MCF 10A (cell line): ENCODE measurements at regions not wholly inside any gene's neighbourhood (a gene's known extent, or its start where the extent isn't known, plus 50 kb on each side); places are given as distances from the start of the nearest gene placed in this dataset.
A peak's percentile ranks its signal among the peaks of the same experiment; 100 is the strongest.

Source experiments
- BruUV-seq: library from RNA; stranded (reverse); fragments of 400-500 nt; replicated peaks from 2 replicates; lab custom pipeline; 2021; lab: Mats Ljungman, UMichigan
- CTCF ChIA-PET: fragments of 300-600 bp; sonication (Branson Sonifier 250); formaldehyde crosslinking; extraction: SDS; loops from one replicate; lab custom pipeline; 2021; ENCODE audit warnings: antibody characterized with exemption, inconsistent platforms; lab: Yijun Ruan, JAX
- POLR2A ChIA-PET: fragments of 300-600, 350-650 bp; sonication (Branson Sonifier 250); formaldehyde crosslinking; extraction: SDS; loops from one replicate; lab custom pipeline; 2020; ENCODE audit warnings: antibody characterized with exemption, inconsistent platforms; lab: Yijun Ruan, JAX
- DNase-seq: peaks from one replicate; pipeline ENCODE4 v3.0.0-alpha.2; 2018; ENCODE audit not compliant: unreplicated experiment
- H3K27ac Mint-ChIP-seq: one replicate; pipeline ENCODE4 v1.8.0; 2022; ENCODE audit warnings: mild to moderate bottlenecking, low read depth, mixed read lengths; ENCODE audit not compliant: unreplicated experiment
- H3K27me3 Mint-ChIP-seq: one replicate; pipeline ENCODE4 v1.8.0; 2022; ENCODE audit warnings: mixed read lengths; ENCODE audit not compliant: insufficient read depth, unreplicated experiment
- H3K36me3 Mint-ChIP-seq: one replicate; pipeline ENCODE4 v1.8.0; 2022; ENCODE audit warnings: mild to moderate bottlenecking, moderate library complexity, mixed read lengths; ENCODE audit not compliant: insufficient read depth, unreplicated experiment
- H3K4me1 Mint-ChIP-seq: one replicate; pipeline ENCODE4 v1.8.0; 2022; ENCODE audit warnings: mixed read lengths; ENCODE audit not compliant: insufficient read depth, unreplicated experiment
- H3K4me3 Mint-ChIP-seq: one replicate; pipeline ENCODE4 v1.8.0; 2022; ENCODE audit warnings: mild to moderate bottlenecking, moderate library complexity, mixed read lengths; ENCODE audit not compliant: unreplicated experiment
- H3K9me3 Mint-ChIP-seq: one replicate; pipeline ENCODE4 v1.8.0; 2022; ENCODE audit warnings: mixed read lengths; ENCODE audit not compliant: unreplicated experiment
- intact Hi-C: fragments of 100-400 bp; cut with micrococcal nuclease; formaldehyde crosslinking; loops from 2 replicates; pipeline ENCODE4 v1.14.1; 2022
- TF ChIP-seq, protein P1 (sequence below): fragments of 200-600 bp; IDR thresholded peaks from one replicate; pipeline ENCODE4 v1.8.0; 2022; ENCODE audit warnings: antibody characterized with exemption, mild to moderate bottlenecking; ENCODE audit not compliant: unreplicated experiment

DNA sequence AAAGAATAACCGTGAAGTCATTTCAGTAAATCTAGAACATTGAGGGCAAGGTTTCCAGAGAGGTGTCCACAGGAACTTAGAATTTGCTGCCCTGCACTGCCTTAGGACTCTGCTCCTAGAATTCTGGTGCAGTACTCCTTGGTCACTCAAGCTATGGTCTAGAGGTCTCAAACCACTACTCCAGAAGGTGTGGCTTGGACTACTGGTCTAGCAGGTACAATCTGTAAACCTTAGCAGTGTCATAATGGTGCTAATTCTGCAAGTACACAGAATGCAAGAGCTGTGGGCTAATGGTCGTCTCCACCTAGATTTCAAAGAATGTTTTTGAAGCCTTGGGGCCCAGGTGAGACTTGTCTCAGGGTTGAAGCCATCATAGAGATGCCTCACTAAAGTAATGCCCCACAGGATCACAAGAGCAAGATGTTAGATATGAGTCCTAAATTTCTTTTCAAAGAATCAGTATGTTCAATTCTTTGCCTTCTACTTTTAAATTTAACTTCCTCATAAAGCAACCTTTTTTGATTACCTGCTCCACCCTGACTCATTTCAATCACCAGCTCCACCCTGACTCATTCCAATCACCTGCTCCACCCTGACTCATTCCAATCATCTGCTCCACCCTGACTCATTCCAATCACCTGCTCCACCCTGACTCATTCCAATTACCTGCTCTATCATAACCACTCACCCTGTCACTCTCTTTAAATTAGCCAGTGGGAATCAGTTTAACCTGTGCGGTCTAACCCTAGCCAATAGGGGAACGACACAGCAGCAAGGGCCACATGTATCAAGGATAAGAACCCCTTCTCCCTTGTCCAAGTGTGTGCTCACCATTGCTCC is 1111.8 kb upstream of the ACO1 start:
- intact Hi-C loops, result loop anchor here (10.0 kb wide), 1 partner anchor 88 kb away; no protein-coding TSS in a partner anchor
- ChIA-PET POLR2A (interaction anchor here (0.6 to 1.4 kb wide), 5 partner anchors 49 to 1148 kb away, joined by 3 to 5 read pairs (median 3); no protein-coding TSS in a partner anchor), CTCF (interaction anchor here (0.7 kb wide), 1 partner anchor 269 kb away, joined by 3 read pairs; no protein-coding TSS in a partner anchor)
- H3K4me3 Mint-ChIP-seq, result no peak overlapping the region
- TF ChIP-seq, protein P1, sequence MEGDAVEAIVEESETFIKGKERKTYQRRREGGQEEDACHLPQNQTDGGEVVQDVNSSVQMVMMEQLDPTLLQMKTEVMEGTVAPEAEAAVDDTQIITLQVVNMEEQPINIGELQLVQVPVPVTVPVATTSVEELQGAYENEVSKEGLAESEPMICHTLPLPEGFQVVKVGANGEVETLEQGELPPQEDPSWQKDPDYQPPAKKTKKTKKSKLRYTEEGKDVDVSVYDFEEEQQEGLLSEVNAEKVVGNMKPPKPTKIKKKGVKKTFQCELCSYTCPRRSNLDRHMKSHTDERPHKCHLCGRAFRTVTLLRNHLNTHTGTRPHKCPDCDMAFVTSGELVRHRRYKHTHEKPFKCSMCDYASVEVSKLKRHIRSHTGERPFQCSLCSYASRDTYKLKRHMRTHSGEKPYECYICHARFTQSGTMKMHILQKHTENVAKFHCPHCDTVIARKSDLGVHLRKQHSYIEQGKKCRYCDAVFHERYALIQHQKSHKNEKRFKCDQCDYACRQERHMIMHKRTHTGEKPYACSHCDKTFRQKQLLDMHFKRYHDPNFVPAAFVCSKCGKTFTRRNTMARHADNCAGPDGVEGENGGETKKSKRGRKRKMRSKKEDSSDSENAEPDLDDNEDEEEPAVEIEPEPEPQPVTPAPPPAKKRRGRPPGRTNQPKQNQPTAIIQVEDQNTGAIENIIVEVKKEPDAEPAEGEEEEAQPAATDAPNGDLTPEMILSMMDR, result no peak
- no peaks in the 10 kb centered on the region for H3K36me3 Mint-ChIP-seq
- no peaks in the 10 kb centered on the region for H3K27me3 Mint-ChIP-seq
- H3K27ac Mint-ChIP-seq, result no peak overlapping the region
- peak; percentile 44 for DNase-seq
- BruUV-seq, result no TSS peak
- H3K9me3 Mint-ChIP-seq, result no peaks in the 10 kb centered on the region
- peaks cover 12% of the 10 kb centered on the region for H3K4me1 Mint-ChIP-seq

DNA sequence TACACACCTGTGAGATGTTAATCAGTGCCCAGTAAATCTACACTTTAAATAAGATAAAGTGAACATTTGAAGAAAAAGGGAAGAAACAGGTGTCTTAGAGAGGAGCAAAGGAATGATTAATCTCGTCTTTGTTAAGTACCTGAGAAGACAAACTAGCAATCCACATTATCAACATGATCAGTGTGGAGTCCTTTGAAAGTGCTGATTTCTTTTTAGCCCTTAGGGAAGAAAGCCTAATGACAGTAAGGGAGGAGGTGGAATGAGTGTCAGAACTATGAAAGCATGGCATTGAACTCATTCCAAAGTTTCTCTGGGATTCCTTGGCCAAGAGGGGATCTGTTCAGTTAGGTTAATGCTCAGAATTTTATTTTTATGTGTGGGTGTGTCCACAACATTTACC is 1109.0 kb upstream of the ACO1 start:
- DNase-seq, result no peak
- POLR2A ChIA-PET, result no interaction called here
- Mint-ChIP-seq H3K9me3 (no peaks in the 10 kb centered on the region), H3K4me3 (no peak overlapping the region), H3K36me3 (no peaks in the 10 kb centered on the region), H3K27ac (no peak overlapping the region), H3K27me3 (no peaks in the 10 kb centered on the region), H3K4me1 (peaks cover 12% of the 10 kb centered on the region)
- TF ChIP-seq, protein P1, result no peak
- CTCF ChIA-PET, result no interaction called here
- no TSS peak for BruUV-seq
- intact Hi-C loops, result loop anchor here (10.0 kb wide), 1 partner anchor 91 kb away; no protein-coding TSS in a partner anchor

DNA sequence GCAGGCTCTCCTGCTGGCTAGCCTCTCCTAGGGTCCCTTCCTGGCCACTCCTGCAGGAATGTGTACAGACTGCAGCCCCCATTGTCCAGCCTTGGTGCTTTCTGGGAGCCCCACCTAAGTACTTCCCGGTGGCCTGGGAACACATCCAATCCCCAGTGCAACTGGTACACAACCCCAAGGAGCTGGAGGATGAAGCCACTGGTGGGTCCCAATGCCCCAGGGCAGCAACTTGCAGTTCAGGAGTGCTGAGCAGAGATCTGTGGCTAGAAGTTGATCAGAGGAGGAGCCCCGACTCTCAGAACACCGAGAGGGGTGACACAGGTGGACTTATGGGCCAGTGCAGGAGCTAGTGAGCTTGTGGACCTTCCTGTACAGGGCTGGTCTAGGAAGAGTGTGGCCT is 1093.7 kb upstream of the ACO1 start:
- Mint-ChIP-seq H3K4me3 (no peak overlapping the region), H3K9me3 (no peaks in the 10 kb centered on the region), H3K27me3 (no peaks in the 10 kb centered on the region), H3K36me3 (no peaks in the 10 kb centered on the region), H3K4me1 (no peaks in the 10 kb centered on the region), H3K27ac (no peak overlapping the region)
- no TSS peak for BruUV-seq
- CTCF ChIA-PET, result interaction anchor here (0.8 kb wide), 1 partner anchor 169 kb away, joined by 3 read pairs; no protein-coding TSS in a partner anchor
- POLR2A ChIA-PET, result no interaction called here
- intact Hi-C loops, result no loop called here
- DNase-seq, result no peak
- TF ChIP-seq, protein P1, result no peak

DNA sequence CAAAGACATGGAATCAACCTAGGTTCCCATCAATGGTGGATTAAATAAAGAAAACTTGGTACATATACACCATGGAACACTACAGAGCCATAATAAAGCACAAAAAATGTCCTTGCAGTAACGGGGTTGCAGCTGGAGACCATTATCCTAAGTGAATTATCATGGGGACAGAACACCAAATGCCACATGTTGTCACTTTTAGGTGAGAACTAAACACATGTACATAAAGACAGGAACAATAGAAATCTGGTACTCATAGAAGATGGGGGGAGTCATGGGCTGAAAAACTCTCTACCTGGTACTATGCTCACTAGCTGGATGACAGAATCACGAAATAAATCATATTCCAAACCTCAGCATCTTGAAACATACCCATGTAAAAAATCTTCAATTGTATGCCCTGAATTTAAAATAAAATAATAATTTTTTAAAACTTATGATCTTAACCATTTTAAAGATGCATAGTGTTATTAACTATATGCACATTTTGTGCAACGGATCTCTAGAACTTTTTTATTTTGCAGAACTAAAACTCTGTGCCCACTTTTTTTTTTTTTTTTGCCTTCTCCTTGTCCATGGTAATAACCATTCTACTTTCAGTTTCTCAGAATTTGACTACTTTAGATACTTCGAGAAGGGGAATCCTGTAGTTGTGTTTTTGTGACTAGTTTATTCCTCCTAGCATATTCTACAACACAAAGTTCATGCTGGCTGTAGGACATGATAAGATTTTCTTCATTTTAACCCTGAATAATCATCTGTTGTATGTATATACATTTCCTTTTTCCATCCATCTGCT is 1081.6 kb upstream of the ACO1 start:
- Mint-ChIP-seq H3K4me3 (no peak overlapping the region), H3K9me3 (no peaks in the 10 kb centered on the region), H3K36me3 (peaks cover 6% of the 10 kb centered on the region), H3K27ac (peak overlapping the region; percentile 88), H3K27me3 (no peaks in the 10 kb centered on the region), H3K4me1 (peaks cover 8% of the 10 kb centered on the region)
- ChIA-PET POLR2A (no interaction called here), CTCF (interaction anchor here (0.6 to 1.8 kb wide), 9 partner anchors 10 to 947 kb away, joined by 3 to 9 read pairs (median 4); no protein-coding TSS in a partner anchor)
- no peak for DNase-seq
- intact Hi-C loops, result loop anchor here (10.0 kb wide), 2 partner anchors 242 to 952 kb away; no protein-coding TSS in a partner anchor
- TF ChIP-seq, protein P1, result no peak
- BruUV-seq, result no TSS peak
